GM21423 (cell line): ENCODE measurements at regions not wholly inside any gene's neighbourhood (a gene's known extent, or its start where the extent isn't known, plus 50 kb on each side); places are given as distances from the start of the nearest gene placed in this dataset.

ENCODE experiments used
- ATAC-seq: cut with Tn5 transposase; IDR thresholded peaks from one replicate; pipeline ENCODE4 v1.9.1; 2021; ENCODE audit warnings: mild to moderate bottlenecking, moderate library complexity; ENCODE audit not compliant: unreplicated experiment

- ATAC-seq, result no peak
These were observed 466.2 kb downstream of the PDGFC start for GRCh38 chr4:156505341-156505955.

DNA sequence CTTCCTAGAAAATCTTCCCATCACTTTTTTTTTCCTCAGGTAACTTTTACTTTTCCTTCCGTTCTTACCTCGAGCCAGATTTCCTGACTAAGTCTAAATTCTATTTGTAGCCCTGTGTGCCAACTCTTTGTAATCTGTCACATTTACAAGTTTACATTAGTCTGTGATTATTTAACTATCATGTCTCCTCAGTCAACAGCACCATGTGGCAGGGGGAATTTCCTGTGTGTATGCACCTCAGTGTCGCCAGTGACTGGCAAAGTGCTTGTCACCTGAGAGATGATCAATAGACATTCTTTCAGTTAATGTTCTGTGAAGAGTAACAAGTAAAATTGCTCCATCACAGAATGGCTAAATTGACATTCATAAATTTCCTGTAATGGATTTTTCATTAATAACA lies 468.5 kb downstream of the PDGFC start:
- ATAC-seq, result no peak

DNA sequence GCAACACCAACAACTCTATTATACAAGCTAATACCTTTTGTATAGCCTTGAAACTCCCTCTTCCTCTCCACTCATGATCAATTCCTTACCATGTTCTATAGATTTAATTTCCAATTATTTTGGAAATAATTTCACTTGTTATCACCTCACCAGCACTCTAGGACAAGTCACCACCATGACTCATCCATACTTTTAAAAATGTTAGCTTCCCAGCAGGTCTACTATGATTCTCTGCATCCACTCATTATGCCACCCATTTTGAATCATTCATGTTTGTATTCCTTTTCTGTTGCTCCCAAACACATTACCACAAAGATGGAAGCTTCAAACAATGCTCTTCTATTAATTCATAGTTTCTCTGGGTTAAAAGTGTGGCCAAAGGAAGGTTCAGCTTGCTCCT lies 469.6 kb downstream of the PDGFC start:
- no peak for ATAC-seq

DNA sequence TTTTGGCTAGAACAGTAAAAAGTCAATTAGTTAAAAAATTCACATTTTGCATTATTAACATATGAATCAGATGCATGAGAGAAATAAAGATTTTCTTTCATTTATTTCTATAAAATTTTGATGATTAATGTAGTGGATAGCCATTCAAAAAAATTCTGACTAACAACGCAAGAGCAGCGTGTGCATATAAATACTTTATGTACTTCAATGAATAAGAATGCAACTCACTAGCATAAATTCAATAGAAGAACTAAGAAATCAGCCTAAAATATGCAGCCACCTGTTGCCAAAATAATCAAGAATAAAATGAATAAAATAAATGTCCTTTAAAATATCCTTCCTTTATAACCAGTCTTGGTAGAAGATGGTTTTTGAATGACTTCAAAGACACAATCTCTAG lies 471.9 kb downstream of the PDGFC start:
- no peak for ATAC-seq

- no peak for ATAC-seq
These were observed 474.1 kb downstream of the PDGFC start for GRCh38 chr4:156497486-156497885.

DNA sequence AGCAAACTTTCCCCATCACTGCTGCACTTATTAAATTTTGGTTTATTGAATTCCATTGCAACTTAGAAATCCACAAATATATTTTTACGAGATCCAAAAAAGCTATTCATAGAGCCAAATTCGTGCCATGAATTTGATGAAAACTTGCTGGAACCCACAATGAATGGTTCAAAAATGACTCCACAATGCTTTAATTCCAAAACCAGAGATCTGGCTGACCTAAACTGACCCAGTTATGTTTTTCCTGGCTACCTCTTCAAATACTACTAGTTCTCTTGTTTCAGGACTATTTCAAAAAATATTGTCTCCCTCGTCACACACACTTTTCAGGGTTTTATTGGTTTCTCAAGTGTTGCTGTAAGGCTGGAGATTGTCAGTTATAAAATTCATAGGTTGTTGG lies 474.8 kb downstream of the PDGFC start:
- ATAC-seq, result no peak

DNA sequence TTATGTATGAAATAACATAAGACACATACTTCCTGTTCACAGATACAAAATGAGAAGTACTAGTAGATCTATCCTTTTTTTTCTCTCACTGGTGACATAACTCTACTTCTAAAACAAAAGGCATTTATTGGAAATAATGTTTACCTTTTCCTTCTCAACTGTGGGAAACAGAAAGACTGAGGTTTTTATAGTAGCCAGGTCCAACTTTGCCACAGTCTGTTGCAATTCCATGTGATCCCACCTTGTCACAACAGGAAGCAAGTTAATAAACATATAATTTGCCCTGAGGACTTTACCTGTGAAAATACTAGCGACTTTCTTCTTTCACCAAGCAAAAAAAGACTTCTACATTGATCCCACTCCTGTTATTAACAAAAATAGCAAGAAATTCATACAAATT lies 475.8 kb downstream of the PDGFC start:
- ATAC-seq, result no peak

DNA sequence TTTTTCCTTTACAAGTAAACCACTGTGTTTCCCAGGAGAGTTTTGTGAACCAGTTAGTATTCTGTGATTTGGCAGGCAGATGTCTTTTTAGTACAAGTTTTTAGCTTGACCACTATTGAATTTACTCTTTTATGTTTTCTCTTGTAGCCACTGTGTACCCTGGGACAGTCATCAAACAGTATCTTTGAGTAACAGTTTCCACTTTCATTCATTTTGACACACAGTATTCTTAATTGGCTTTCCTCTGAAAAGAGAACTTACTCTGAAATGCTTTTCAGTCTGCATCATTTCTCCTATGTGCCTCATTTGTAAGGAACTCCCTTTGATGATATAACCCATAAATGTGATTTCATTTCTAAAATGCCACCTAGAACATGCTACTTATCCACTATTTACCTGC lies 476.5 kb downstream of the PDGFC start:
- ATAC-seq, result no peak

DNA sequence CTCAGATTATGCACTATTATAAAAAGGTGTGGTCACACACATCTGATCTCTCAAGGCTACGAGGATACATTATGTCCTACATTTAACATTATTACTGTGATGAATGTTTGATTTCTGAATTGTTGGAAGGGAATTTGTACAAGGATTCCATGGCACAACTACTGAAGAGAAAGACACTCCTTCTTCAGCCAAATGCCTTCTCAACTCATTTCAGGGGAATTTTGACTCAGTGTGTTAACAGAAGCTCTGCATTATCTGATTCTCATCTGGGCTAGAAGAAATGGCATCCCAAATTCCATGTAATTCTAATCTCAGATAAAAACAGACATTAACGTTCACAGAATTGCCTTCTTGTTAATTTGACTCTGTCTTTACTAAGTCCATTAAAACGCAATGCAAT lies 477.7 kb downstream of the PDGFC start:
- no peak for ATAC-seq

DNA sequence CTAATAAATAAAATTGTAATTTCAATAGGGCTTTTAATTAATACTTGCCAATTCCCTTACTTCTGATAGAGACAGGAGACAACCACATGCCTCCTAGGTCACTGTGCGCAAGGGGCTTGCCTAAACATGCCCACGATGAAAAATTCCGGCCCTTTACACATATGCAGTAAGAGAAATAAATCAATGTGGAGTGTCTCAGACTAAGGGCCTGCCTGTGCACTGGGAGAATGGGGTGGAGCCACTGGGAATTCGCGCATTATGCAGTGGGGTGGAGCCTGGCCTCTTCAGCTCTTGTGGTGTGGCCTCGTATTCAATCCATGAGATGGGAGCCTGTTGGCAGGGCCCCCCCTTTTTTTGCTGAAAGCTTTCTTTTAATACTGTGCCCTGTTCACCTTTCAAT lies 484.5 kb downstream of the PDGFC start:
- ATAC-seq, result no peak

DNA sequence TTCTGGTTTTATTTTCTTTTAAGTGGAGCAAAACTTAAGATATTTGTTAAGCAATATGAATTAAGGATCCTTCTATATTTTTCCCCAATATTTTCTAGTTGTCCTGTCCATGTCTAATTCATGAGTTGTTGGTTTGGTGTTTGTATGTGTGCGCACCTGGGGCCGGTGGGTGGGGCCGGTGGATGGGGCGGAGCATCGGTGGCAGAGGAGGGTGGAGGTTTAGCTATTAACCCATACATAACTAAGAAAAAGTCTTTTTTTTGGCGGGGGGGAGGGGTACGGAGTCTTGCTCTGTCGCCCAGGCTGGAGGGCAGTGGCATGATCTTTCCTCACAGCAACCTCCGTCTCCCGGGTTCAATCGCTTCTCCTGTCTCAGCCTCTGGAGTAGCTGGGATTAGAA lies 489.8 kb downstream of the PDGFC start:
- ATAC-seq, result no peak

- no peak for ATAC-seq
These were observed 494.0 kb downstream of the PDGFC start for GRCh38 chr4:156477636-156478035.

DNA sequence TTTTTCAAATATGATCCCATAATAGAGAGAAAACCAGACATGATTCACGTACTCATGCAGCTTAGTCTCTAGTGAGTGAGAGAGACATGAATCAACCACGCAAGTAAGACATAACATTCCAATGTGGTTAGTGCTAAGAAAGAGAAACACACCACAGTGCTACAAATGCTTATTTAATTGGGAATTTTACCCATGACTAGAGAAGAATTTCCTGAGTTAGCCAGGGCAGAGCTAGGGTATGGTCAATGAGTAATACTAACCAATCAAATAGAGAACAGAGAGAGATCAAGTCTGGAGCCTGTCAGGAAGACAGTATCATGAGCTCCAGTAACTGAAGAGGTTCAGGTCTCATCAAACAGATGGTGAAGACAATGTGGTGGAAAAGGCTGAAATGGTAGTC lies 495.2 kb downstream of the PDGFC start:
- no peak for ATAC-seq

DNA sequence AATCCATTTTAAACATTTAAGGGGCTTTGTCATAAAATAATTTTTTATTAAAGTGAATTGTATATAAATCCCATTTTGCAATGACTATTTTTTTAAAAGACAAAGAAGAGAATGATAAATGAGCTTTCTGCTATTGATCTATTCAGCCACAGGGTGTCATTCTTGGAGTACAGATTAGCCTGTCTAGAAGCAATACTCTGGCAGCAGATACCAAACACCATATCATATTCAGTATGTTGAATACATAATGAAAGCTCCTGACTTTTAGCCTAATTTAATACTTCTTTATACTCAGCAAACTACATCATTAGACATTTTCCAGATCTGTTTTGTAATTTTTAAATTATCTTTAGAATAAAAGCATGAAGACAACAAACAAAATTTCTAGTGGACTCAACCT lies 496.3 kb downstream of the PDGFC start:
- no peak for ATAC-seq

GRCh38 chr4:156473151-156473550 lies 498.4 kb downstream of the PDGFC start:
- no peak for ATAC-seq

DNA sequence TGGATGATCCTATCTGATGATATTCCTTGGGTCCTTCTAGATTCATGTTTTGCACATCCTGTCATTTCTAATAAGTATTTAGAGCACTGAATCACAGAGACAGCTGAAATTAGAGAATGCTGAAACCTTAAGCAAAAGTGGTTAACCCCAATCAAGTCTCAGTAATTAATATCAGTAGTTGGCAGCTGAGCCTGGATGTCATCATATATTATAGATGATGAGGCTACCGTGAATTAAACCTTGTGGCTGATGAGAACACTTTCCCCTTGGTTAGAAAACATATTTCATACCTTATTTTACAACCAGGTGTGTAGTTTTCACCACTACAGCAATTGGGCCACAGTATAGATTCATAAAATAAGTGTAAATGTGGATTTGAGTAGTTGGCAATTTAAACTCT lies 499.0 kb downstream of the PDGFC start:
- no peak for ATAC-seq

DNA sequence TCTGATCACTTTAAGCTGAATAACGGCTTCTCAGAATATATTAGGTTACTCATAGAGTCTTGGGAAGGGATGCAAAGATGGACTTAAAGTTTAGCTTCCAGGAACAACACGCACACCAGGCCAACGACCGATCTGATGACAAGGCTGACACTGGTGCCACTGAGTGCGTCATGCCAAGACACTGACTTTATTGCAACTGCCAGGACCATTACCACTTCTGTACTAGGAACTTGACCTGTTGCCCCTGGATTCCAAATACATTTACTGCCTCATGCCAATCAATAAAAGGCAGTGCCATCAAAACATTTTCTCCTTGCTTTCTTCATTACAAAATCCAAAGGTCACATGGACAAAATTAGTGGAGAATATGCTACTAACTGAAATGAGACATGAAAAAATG lies 505.9 kb upstream of the CTSO start:
- ATAC-seq, result no peak

- ATAC-seq, result no peak
These were observed 503.2 kb upstream of the CTSO start for GRCh38 chr4:156456830-156457229.

DNA sequence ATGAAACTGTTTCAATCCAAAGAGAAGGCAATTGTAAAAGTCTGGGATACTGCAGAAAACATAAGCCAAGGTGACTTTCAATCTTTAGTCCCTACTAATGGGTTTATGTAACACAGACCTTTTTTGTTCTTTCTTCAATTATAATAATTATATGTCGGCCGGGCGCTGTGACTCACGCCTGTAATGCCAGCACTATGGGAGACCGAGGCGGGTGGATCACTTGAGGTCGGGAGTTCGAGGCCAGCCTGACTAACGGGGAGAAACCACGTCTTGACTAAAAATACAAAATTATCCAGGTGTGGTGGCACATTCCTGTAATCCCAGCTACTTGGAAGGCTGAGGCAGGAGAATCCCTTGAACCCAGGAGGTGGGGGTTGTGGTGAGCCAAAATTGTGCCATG lies 489.8 kb upstream of the CTSO start:
- ATAC-seq, result no peak

DNA sequence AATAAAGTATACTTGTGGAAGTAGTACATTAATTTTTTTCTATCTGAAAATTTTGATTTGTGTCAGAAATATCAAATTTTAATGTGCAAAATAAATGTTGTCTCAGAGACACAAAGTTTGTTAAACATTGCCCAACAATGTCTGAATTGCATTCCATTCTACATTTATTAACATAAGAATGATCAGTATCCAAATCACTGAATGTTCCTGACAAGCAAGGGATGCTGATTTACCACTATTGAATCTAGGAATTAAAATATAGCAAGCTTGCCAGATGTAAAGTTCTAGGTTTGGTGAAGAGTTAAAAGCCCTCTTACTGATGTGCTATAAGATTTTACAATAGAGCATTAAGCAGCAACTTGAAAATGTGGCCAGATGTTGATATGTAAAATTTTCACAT lies 489.2 kb upstream of the CTSO start:
- ATAC-seq, result no peak

DNA sequence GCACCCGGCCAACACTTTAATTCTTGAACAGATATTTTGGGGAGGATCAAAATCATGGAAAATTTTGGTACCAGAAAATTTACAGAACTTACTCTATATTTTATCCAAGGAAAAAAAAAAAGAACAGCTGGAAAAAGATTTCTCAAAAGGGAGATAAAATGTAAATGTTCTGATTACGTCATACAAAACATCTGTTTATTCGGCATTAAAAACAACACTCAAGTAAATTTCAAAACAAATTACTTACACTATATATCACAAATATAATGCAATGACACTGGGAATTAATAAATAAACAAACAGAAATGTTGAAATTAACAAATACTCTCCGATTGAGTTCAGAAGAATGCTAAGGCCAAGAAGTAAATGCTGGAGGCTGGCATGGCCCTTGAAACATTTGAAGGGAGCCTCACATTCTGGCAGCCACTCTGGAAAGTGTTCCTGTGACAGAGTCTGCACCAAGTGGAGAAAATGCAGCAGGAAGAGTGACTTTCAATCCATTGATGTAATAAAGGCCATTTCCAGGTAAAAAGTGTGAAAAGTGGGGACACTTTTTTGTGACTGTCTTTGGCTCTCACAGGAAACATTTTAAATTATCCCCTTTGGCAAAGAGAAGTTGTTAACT lies 486.0 kb upstream of the CTSO start:
- ATAC-seq, result no peak

- no peak for ATAC-seq
These were observed 484.0 kb upstream of the CTSO start for GRCh38 chr4:156437666-156438065.

GRCh38 chr4:156422576-156422975 lies 468.9 kb upstream of the CTSO start:
- no peak for ATAC-seq
